Activated naive CD4-positive, alpha-beta T cell treated with anti-CD3 and anti-CD28 coated beads for 36 hours (primary cell): ENCODE measurements at regions not wholly inside any gene's neighbourhood (a gene's known extent, or its start where the extent isn't known, plus 50 kb on each side); places are given as distances from the start of the nearest gene placed in this dataset.

Experiments used
- CTCF ChIA-PET: fragments of 350-600 bp; sonication (Branson Sonifier 250); formaldehyde crosslinking; loops from one replicate; lab custom pipeline; 2021; ENCODE audit warnings: antibody characterized with exemption; lab: Charles Lee
- DNase-seq: peaks from one replicate; pipeline ENCODE4 v3.0.0-alpha.2; 2020
- H3K27ac Mint-ChIP-seq: one replicate; pipeline ENCODE4 v1.8.0; 2021; ENCODE audit warnings: mild to moderate bottlenecking, mixed read lengths
- H3K27me3 Mint-ChIP-seq: one replicate; pipeline ENCODE4 v1.8.0; 2021; ENCODE audit warnings: low read depth, mixed read lengths
- H3K36me3 Mint-ChIP-seq: one replicate; pipeline ENCODE4 v1.8.0; 2021; ENCODE audit warnings: low read depth, mixed read lengths
- H3K4me1 Mint-ChIP-seq: one replicate; pipeline ENCODE4 v1.8.0; 2021; ENCODE audit warnings: low read depth, mixed read lengths
- H3K4me3 Mint-ChIP-seq: one replicate; pipeline ENCODE4 v1.8.0; 2021; ENCODE audit warnings: mild to moderate bottlenecking, moderate library complexity, mixed read lengths
- H3K9me3 Mint-ChIP-seq: one replicate; pipeline ENCODE4 v1.8.0; 2021; ENCODE audit warnings: mixed read lengths
- intact Hi-C: fragments of 100-400 bp; cut with micrococcal nuclease; formaldehyde crosslinking; loops from one replicate; pipeline ENCODE4 v1.15.1; 2023

GRCh38 chr18:26794230-26795101 is 71.0 kb downstream of the AQP4 start:
- Mint-ChIP-seq H3K36me3 (no peaks in the 10 kb centered on the region), H3K4me1 (no peaks in the 10 kb centered on the region), H3K27ac (no peak overlapping the region), H3K4me3 (no peak overlapping the region), H3K9me3 (peaks cover 9% of the 10 kb centered on the region), H3K27me3 (no peaks in the 10 kb centered on the region)
- CTCF ChIA-PET, result interaction anchor here (0.7 kb wide), 1 partner anchor 16 kb away, joined by 3 read pairs; no protein-coding TSS in a partner anchor
- DNase-seq, result no peak
- intact Hi-C loops, result no loop called here

DNA sequence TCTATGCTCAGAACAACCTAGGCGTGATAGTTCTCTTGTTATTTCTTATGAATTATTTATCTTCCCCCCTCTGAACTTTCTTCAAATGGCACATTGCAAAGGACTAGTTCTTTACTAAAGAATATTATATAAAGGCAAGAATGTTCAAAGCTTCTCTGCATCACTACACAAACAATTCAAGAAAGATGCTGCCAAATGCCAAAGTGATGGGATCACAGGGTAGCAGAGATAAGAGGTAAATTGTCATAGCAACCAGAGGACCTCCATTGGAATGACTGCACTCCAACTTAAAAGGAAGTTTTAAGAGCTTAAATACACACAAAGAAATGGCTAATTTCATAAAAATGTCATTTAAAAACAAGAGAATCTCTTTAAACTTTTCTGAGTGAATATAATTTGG is 72.8 kb downstream of the AQP4 start:
- H3K27me3 Mint-ChIP-seq, result no peaks in the 10 kb centered on the region
- H3K4me3 Mint-ChIP-seq, result no peak overlapping the region
- H3K27ac Mint-ChIP-seq, result no peak overlapping the region
- intact Hi-C loops, result no loop called here
- no peaks in the 10 kb centered on the region for H3K4me1 Mint-ChIP-seq
- CTCF ChIA-PET, result no interaction called here
- H3K9me3 Mint-ChIP-seq, result no peaks in the 10 kb centered on the region
- DNase-seq, result no peak
- no peaks in the 10 kb centered on the region for H3K36me3 Mint-ChIP-seq

GRCh38 chr18:26791676-26792075 is 73.8 kb downstream of the AQP4 start:
- Mint-ChIP-seq H3K27ac (no peak overlapping the region), H3K36me3 (no peaks in the 10 kb centered on the region), H3K4me1 (no peaks in the 10 kb centered on the region), H3K9me3 (no peaks in the 10 kb centered on the region), H3K4me3 (no peak overlapping the region), H3K27me3 (no peaks in the 10 kb centered on the region)
- DNase-seq, result no peak
- intact Hi-C loops, result no loop called here
- CTCF ChIA-PET, result interaction anchor here (0.7 kb wide), 1 partner anchor 63 kb away, joined by 5 read pairs; no protein-coding TSS in a partner anchor

- Mint-ChIP-seq H3K27ac (no peak overlapping the region), H3K36me3 (no peaks in the 10 kb centered on the region), H3K4me1 (no peaks in the 10 kb centered on the region), H3K9me3 (no peaks in the 10 kb centered on the region), H3K27me3 (no peaks in the 10 kb centered on the region), H3K4me3 (no peak overlapping the region)
- intact Hi-C loops, result no loop called here
- CTCF ChIA-PET, result no interaction called here
- no peak for DNase-seq
These were observed 80.9 kb downstream of the AQP4 start for GRCh38 chr18:26784599-26784998.

- Mint-ChIP-seq H3K4me3 (no peak overlapping the region), H3K27me3 (no peaks in the 10 kb centered on the region), H3K4me1 (no peaks in the 10 kb centered on the region), H3K36me3 (no peaks in the 10 kb centered on the region), H3K9me3 (no peaks in the 10 kb centered on the region), H3K27ac (no peak overlapping the region)
- intact Hi-C loops, result no loop called here
- CTCF ChIA-PET, result no interaction called here
- DNase-seq, result no peak
These were observed 82.3 kb downstream of the AQP4 start for GRCh38 chr18:26783170-26783569.

DNA sequence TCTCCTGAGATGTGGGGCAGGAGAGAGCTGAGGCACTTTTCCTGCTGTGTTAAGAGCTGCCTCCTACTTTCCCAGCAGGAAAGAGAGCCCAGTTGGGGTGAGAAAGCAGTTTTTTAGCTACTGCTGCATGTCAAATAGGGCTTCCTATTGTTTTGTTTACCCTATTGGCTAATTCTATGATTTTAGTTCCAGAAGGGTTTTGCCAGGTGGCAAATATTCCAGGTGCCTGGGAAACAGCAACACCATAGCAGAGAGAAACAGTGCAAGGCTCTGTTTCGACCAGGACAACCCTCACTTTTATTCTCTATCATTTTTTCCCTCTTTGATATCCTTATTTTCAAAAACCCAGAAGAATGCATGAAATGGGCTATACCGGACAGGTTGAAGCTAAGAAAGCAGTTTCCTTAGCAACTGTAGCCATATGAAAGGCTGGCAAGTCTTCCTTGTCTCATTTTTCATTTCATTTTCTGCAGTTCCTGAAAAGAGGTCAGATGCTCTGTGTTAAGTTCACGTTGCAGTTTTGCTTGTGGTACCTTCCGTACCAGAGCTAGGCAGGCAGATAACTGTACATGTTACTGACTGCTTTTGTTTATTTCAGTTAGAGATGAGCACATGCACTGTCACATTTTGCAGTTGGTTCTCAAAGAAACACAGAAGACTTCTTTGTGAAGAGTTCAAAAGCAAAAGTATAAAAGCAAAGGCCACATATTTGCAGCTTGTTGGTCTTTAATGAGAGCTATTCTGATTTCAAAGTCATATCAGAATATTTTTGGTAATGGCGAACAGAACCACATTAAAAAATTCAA is 84.8 kb downstream of the AQP4 start:
- H3K9me3 Mint-ChIP-seq, result no peaks in the 10 kb centered on the region
- no peaks in the 10 kb centered on the region for H3K27me3 Mint-ChIP-seq
- CTCF ChIA-PET, result no interaction called here
- intact Hi-C loops, result no loop called here
- H3K4me3 Mint-ChIP-seq, result no peak overlapping the region
- H3K27ac Mint-ChIP-seq, result no peak overlapping the region
- DNase-seq, result no peak
- H3K4me1 Mint-ChIP-seq, result no peaks in the 10 kb centered on the region
- no peaks in the 10 kb centered on the region for H3K36me3 Mint-ChIP-seq

- Mint-ChIP-seq H3K4me1 (no peaks in the 10 kb centered on the region), H3K36me3 (no peaks in the 10 kb centered on the region), H3K27ac (no peak overlapping the region), H3K4me3 (no peak overlapping the region), H3K9me3 (no peaks in the 10 kb centered on the region), H3K27me3 (no peaks in the 10 kb centered on the region)
- DNase-seq, result no peak
- intact Hi-C loops, result no loop called here
- CTCF ChIA-PET, result interaction anchor here (0.7 kb wide), 1 partner anchor 10 kb away, joined by 3 read pairs; no protein-coding TSS in a partner anchor
These were observed 87.5 kb downstream of the AQP4 start for GRCh38 chr18:26778054-26778393.

GRCh38 chr18:26777351-26778053 is 88.0 kb downstream of the AQP4 start:
- Mint-ChIP-seq H3K36me3 (no peaks in the 10 kb centered on the region), H3K27me3 (no peaks in the 10 kb centered on the region), H3K27ac (no peak overlapping the region), H3K4me1 (no peaks in the 10 kb centered on the region), H3K4me3 (no peak overlapping the region), H3K9me3 (no peaks in the 10 kb centered on the region)
- intact Hi-C loops, result no loop called here
- CTCF ChIA-PET, result interaction anchor here (0.6 to 0.7 kb wide), 2 partner anchors 10 to 570 kb away, joined by 3 read pairs; no protein-coding TSS in a partner anchor
- no peak for DNase-seq

- CTCF ChIA-PET, result no interaction called here
- Mint-ChIP-seq H3K27me3 (no peaks in the 10 kb centered on the region), H3K9me3 (no peaks in the 10 kb centered on the region), H3K27ac (no peak overlapping the region), H3K36me3 (no peaks in the 10 kb centered on the region), H3K4me1 (no peaks in the 10 kb centered on the region), H3K4me3 (no peak overlapping the region)
- DNase-seq, result no peak
- intact Hi-C loops, result no loop called here
These were observed 92.8 kb downstream of the AQP4 start for GRCh38 chr18:26772691-26773090.

DNA sequence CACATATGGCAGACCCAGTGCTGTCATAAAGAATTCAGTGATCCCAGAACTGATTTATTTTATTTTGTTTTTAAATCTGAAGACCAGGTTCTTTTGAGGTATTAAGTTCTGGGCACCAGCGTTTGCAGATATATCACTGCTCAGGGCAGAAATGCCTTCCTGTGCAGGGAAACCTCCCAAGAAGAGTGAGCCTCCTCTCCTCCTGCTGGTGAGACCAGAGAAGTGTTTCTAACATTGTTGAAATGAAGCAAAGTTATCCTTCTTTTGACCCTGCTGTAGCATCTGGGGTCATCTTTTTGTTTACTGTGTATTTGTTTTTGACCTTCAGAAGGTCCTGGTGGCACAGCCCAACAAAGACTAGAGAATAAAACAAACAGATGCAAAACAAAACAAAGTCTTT is 94.0 kb downstream of the AQP4 start:
- no peaks in the 10 kb centered on the region for H3K4me1 Mint-ChIP-seq
- intact Hi-C loops, result no loop called here
- CTCF ChIA-PET, result no interaction called here

GRCh38 chr18:26768385-26768784 is 97.1 kb downstream of the AQP4 start:
- Mint-ChIP-seq H3K9me3 (peaks cover 6% of the 10 kb centered on the region), H3K27me3 (no peaks in the 10 kb centered on the region), H3K27ac (no peak overlapping the region), H3K36me3 (no peaks in the 10 kb centered on the region), H3K4me1 (no peaks in the 10 kb centered on the region), H3K4me3 (no peak overlapping the region)
- intact Hi-C loops, result no loop called here
- CTCF ChIA-PET, result no interaction called here
- no peak for DNase-seq

More for the DNA sequence above, 94.0 kb downstream of the AQP4 start:
- Mint-ChIP-seq H3K4me3 (no peak overlapping the region), H3K36me3 (no peaks in the 10 kb centered on the region), H3K9me3 (peaks cover 4% of the 10 kb centered on the region), H3K27ac (no peak overlapping the region), H3K27me3 (no peaks in the 10 kb centered on the region)
- no peak for DNase-seq

DNA sequence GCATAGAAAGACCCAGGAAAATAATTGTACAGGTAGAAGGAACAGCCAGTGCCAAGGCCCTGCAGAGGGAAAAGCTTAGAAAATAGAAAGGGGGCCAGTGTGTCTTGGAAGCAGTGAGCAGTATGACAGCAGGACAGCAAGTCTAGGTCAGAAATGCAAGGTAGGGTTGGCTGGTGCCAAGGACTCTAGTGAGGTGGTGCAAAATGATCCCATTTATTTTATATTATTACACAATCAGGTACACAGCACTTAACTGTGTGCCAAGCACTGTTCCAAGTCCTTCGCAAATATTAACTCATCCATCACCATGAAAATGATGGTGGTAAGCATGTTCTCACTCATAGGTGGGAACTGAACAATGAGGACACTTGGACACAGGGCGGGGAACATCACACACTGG is 100.0 kb downstream of the AQP4 start:
- peaks cover 6% of the 10 kb centered on the region for H3K9me3 Mint-ChIP-seq
- intact Hi-C loops, result no loop called here
- H3K27me3 Mint-ChIP-seq, result no peaks in the 10 kb centered on the region
- no peak for DNase-seq
- H3K4me3 Mint-ChIP-seq, result no peak overlapping the region
- no peaks in the 10 kb centered on the region for H3K36me3 Mint-ChIP-seq
- CTCF ChIA-PET, result no interaction called here
- H3K27ac Mint-ChIP-seq, result no peak overlapping the region
- H3K4me1 Mint-ChIP-seq, result no peaks in the 10 kb centered on the region
